ENCODE measurements at regions not wholly inside any gene's neighbourhood (a gene's known extent, or its start where the extent isn't known, plus 50 kb on each side); places are given as distances from the start of the nearest gene placed in this dataset.
A peak's percentile ranks its signal among the peaks of the same experiment; 100 is the strongest.

GRCh38 chr7:3200504-3200903, 100.5 kb upstream of the SDK1 start:
- Histone ChIP-seq H3K4me1 (no peaks in the 10 kb centered on the region), H3K27ac (no peak overlapping the region), H3K27me3 (no peaks in the 10 kb centered on the region), H3K9me3 (no peaks in the 10 kb centered on the region), H3K36me3 (no peaks in the 10 kb centered on the region), H3K4me3 (no peak overlapping the region)
- DNase-seq, result no peak
- TF ChIP-seq POLR2A (IDR thresholded peaks at IDR 0.05) (no peak), CTCF (IDR thresholded peaks at IDR 0.05) (peak in 3 of 6 experiments; percentile 19 to 42 (median 32))

- Histone ChIP-seq H3K4me3 (no peak overlapping the region), H3K27me3 (no peaks in the 10 kb centered on the region), H3K27ac (no peak overlapping the region), H3K9me3 (no peaks in the 10 kb centered on the region), H3K4me1 (no peaks in the 10 kb centered on the region), H3K36me3 (no peaks in the 10 kb centered on the region)
- DNase-seq, result no peak
- TF ChIP-seq POLR2A (IDR thresholded peaks at IDR 0.05) (no peak), CTCF (IDR thresholded peaks at IDR 0.05) (no peak)
Measured at GRCh38 chr7:3201306-3201705, 99.7 kb upstream of the SDK1 start.

- TF ChIP-seq POLR2A (IDR thresholded peaks at IDR 0.05), result no peak
- no peak for TF ChIP-seq CTCF (IDR thresholded peaks at IDR 0.05)
- H3K27ac ChIP-seq, result no peak overlapping the region
- H3K9me3 ChIP-seq, result no peaks in the 10 kb centered on the region
- no peaks in the 10 kb centered on the region for H3K4me1 ChIP-seq
- no peak overlapping the region for H3K4me3 ChIP-seq
- H3K27me3 ChIP-seq, result no peaks in the 10 kb centered on the region
- DNase-seq, result no peak
- H3K36me3 ChIP-seq, result no peaks in the 10 kb centered on the region
Measured at GRCh38 chr7:3201937-3202710, 98.9 kb upstream of the SDK1 start.

GRCh38 chr7:3204526-3204925, 96.5 kb upstream of the SDK1 start:
- TF ChIP-seq CTCF (IDR thresholded peaks at IDR 0.05) (no peak), POLR2A (IDR thresholded peaks at IDR 0.05) (no peak)
- Histone ChIP-seq H3K4me1 (no peaks in the 10 kb centered on the region), H3K36me3 (no peaks in the 10 kb centered on the region), H3K27ac (no peak overlapping the region), H3K4me3 (no peak overlapping the region), H3K9me3 (no peaks in the 10 kb centered on the region), H3K27me3 (no peaks in the 10 kb centered on the region)
- no peak for DNase-seq

GRCh38 chr7:3206101-3206500, 95.0 kb upstream of the SDK1 start:
- DNase-seq, result no peak
- no peaks in the 10 kb centered on the region for H3K4me1 ChIP-seq

More at GRCh38 chr7:3206101-3206500, 95.0 kb upstream of the SDK1 start:
- Histone ChIP-seq H3K4me3 (no peak overlapping the region), H3K9me3 (no peaks in the 10 kb centered on the region), H3K27me3 (no peaks in the 10 kb centered on the region), H3K36me3 (no peaks in the 10 kb centered on the region), H3K27ac (no peak overlapping the region)
- TF ChIP-seq CTCF (IDR thresholded peaks at IDR 0.05) (no peak), POLR2A (IDR thresholded peaks at IDR 0.05) (no peak)
